ENCODE measurements at regions not wholly inside any gene's neighbourhood (a gene's known extent, or its start where the extent isn't known, plus 50 kb on each side); places are given as distances from the start of the nearest gene placed in this dataset.
A peak's percentile ranks its signal among the peaks of the same experiment; 100 is the strongest.

DNA sequence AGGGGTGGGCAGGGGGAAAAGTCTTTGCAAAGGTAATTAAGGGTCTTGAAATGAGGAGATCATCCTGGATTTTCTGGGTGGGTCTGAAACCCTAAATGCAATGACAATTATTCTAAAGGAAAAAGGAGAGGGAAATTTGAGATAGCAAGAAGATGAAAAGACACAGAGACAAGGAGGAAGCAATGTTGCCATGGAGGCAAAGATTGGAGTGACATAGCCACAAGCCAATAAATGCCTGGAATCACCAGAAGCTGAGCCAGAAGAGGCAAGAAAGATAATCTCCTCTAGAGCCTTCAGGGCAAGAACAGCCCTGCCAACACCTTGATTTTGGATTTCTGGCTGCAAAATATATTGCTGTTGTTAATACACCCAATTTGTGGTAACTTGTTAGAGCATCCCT, 1246.3 kb upstream of the PIK3C3 start:
- DNase-seq: no peak

DNA sequence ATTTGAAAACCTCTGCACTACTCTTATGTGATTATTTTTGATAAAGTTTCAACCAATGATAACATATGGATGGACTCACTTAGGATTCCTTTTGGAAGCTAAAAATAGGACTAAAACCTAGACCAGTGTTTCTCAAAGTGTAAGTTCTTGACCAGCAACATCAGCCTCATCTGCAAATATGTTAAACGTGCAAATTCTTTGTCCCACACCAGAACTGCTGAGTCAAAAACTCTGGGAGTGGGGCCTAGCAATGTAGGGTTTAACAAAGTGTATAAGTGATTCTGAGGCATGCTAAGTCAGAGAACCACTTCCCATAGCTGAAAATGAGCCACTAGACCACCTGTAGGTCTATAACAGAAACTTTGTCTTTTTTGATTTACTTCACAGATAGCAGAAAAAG, 1247.2 kb upstream of the PIK3C3 start:
- no peak for DNase-seq

DNA sequence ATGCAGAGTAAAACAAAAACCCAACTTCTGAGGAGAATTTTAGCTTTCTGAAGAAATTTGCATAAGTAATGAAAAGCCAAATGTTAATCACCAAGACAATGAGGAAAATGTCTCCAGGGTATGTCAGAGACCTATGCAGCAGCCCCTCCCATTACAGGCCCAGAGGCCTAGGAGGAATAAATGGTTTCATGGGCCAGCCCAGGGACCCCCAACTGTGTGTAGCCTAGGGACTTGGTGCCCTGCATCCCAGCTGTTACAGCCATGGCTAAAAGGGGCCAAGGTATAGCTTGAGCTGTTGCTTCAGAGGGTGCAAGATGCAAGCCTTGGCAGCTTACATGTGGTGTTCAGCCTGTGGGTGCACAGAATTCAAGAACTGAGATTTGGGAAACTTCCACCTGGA, 1256.9 kb upstream of the PIK3C3 start:
- no peak for DNase-seq

- no peak for DNase-seq
Observed at GRCh38 chr18:40695526-40695925, 1259.5 kb upstream of the PIK3C3 start.

DNA sequence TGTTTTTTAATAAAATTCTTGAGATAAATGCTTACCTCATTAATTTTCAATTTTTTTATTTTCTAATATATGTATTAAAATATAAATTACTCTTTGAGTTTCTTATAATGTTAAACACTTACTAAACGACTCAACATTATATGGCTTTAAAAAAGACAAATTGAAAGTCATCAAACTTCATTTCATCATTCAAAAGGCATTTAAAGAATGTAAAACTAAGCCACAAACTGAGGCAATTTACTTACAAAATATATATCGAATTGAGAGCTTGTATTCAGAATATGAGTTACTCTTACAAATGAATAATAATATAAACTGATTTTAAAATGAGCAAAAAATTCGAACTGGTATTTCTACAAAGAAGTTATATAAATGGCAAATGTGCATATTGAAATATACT, 1262.2 kb upstream of the PIK3C3 start:
- no peak for DNase-seq

DNA sequence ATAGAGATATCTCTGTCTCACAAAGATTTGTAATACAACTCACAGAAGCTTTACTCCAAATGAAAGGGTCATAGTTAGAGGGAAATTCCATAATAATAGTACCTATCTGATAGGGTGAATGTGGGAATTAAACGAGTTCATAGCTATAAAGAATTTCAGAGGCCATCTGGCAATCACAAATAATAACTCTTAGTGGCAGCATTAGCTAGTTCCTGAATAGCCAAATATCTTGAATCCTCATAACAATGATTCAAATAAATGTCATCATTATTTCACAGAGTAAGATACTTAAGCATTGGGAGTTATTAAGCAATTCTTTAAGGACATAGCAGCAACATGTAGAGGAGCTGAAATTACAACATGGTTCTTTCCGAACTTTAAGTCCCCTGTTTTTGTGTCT, 1265.0 kb upstream of the PIK3C3 start:
- no peak for DNase-seq

DNA sequence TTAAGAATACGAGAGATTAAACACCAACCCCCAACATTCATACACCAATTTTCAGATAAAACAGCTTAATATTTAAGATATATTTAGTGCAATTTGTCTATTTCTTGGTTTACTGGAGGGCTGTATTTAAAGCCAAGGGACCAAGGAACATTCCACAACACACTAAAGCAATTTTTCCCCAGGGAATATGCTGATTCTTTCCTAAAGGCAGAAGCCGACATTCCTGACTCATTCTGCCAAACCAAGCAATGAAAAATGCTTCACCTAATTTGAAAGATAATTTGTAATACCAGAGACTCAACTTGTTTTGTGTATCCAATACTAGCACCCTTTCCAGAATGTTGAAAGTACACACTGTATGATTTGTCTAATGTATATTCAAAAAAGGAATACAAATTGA, 1267.6 kb upstream of the PIK3C3 start:
- no peak for DNase-seq

- DNase-seq: no peak
Observed at GRCh38 chr18:40686836-40687235, 1268.2 kb upstream of the PIK3C3 start.

- DNase-seq: no peak
Observed at GRCh38 chr18:40685219-40685618, 1269.8 kb upstream of the PIK3C3 start.

DNA sequence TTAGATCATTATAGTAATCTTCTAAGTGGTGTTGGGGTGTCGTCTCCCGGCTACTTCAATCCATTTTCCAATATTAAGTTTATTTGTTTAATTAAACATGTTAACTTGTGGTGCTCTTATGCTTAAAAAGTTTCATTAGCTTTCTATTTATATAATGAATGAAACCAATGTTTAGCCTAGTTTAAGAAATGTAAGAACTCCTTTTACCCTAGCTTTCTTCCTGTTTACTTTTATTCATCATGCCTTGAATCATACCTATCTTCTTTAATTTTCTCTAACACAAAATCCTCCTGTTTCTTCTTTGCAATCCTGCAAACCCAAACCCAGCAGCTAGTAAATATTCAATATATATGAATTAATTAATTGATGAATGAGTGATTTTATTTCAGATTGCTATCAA, 1276.7 kb upstream of the PIK3C3 start:
- DNase-seq: no peak

GRCh38 chr18:40676668-40677067, 1278.4 kb upstream of the PIK3C3 start:
- DNase-seq: no peak

GRCh38 chr18:40673150-40673549, 1281.9 kb upstream of the PIK3C3 start:
- peak; percentile 18 for DNase-seq

GRCh38 chr18:40672590-40672989, 1282.4 kb upstream of the PIK3C3 start:
- no peak for DNase-seq

DNA sequence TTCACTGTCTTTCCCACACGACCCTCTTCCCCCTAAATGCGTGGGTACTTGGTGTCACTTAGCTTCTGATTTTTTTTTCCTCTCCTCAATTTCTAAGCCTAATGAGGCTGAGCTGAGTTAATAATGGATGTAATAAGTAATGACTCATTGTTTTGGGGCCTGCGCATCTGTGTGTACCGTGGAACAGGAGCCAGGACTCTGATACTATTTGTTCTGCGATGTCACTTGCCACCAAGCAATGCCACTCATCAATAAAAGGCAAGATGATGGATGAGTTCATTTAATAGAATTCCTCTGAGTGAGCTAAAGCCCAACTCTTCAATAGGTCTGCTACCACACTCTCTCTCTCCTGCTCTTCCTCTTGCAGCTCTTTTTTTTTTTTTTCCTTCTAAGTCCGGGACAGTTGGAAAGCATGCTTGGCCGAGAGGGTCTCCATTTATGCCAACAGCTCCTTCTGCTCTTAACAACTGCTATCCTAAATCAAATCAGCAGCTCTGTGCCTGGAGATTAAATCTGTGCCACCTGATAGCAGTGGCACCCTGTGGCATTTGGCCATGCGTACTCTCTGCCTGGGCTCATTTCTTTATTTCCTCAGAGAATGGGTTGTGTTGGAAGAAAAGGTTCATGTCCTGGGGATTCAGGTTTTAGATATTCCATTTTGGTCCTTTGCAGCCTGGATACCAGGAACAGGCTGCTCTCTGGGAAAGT, 1284.2 kb upstream of the PIK3C3 start:
- DNase-seq: peak; percentile 75

DNA sequence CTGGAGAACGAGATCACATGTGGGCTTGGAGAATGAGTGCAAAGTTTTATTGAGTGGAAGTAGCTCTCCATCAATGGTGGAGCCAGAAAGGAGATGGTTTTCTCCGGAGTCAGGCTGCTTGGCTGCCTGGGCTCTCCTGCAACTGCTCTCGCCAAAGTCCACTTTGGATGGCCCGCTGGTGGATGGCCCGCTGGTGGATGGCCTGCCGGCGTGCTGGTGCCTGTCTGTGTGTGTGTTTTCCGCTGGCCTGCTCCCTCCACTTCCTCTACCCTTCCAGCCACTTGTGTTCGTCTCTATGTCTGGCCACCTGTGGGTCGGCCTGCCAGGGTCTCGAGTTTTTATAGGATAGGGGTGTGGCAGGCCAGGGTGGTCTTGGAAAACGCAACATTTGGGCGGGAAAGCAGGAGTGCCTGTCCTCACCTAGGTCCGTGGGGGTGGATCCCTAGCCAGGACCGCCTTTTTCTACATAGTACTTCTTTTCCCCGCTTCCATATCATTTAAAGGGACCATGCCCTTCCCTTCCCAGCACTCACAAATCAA, 1292.1 kb upstream of the PIK3C3 start:
- DNase-seq: no peak

DNA sequence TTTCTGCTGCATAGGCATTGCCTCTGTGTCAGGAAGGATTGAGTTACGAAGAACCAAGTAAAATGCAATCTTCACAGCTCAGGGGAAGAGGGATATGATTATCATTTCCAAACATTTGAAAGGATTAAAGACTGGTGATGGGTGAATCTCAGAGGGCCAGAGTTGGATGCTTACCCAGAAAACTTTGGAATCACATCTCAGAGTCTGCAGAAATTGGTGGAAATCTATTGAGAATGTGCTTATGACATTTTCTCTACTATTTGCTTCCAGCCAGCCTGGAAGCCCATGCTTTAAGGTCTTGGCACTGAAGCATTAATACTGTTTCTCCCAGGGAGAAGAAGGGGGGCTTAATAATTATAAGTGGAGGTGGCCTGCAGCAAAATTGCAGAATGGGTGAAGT, 1301.4 kb upstream of the PIK3C3 start:
- DNase-seq: no peak

GRCh38 chr18:40652321-40652720, 1302.7 kb upstream of the PIK3C3 start:
- no peak for DNase-seq

DNA sequence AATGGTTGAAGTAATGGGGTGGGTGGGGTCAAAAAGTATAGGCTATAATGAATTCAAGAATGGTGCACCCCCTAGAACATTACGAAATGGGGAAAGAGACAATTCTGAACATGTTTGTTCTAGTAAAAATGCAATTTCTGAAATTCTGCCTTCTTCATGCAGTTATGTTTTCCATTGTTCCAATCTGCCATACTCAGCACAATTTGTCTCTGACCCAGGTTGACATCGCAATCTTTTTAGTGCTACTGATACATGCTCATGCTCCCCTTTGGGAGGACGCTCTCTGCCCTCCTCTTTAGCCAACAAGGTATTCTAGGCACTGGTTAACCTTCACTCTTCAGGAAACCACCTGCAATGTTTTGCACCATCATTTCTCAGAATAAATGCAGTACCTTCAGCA, 1303.9 kb upstream of the PIK3C3 start:
- DNase-seq: no peak

- DNase-seq: no peak
Observed at GRCh38 chr18:40642692-40643229, 1312.3 kb upstream of the PIK3C3 start.

DNA sequence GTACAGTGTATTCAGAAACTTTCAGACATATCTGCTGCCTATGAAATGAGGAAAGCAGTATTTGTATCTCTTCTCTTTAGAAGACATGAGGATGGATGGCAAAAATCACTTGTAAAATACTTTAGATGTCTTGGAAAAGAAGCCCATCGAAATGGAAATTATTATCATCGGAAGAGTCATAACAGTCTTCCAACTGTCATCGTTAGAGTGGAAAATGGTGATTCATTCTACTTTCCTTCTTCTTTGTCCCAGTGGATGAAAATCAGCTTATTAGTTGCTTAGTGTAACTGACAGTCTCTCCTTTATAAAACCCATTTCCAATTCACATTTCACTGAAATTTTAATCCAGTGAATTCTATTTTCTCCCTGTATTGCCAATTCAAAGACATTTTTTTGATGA, 1323.7 kb upstream of the PIK3C3 start:
- DNase-seq: no peak

DNA sequence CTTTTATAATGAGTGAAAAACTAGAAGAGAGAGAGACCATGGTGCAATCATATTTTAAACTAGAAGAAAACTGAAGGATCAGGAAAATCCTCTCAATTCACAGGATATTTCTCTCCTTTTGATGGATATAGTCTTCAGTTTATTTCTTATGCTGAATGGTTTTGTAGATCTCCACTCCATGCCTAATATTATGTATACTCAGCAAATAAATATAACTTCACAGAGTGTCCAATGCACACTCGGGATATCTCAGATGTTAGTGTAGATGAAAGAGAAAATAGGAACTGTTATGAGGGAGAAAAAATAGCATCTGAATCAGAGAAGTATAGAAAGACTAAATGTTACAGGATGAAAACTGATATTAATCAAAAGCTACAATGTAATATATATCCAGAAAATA, 1324.5 kb upstream of the PIK3C3 start:
- DNase-seq: no peak

GRCh38 chr18:40624959-40625358, 1330.1 kb upstream of the PIK3C3 start:
- DNase-seq: no peak

DNA sequence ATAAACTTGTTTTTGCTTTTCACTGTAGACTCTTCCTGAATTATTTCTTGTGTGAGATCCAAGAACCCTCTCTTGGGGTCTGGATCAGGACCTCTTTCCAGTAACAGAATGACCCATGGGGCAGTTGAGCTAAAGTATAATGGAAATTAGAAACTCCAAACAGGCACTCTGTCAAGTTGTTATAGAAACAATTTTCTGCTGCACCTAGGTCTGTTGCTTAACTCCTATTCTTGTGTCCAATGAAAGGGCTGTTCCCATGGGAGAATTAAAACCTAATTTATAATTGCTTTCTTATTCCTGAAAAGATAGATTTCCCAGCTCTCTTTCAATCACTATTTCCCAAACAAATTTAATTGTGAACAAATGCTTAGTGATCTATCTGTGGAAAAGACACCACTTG, 1341.3 kb upstream of the PIK3C3 start:
- no peak for DNase-seq

- DNase-seq: peak; percentile 56
Observed at GRCh38 chr18:40612356-40612755, 1342.7 kb upstream of the PIK3C3 start.

DNA sequence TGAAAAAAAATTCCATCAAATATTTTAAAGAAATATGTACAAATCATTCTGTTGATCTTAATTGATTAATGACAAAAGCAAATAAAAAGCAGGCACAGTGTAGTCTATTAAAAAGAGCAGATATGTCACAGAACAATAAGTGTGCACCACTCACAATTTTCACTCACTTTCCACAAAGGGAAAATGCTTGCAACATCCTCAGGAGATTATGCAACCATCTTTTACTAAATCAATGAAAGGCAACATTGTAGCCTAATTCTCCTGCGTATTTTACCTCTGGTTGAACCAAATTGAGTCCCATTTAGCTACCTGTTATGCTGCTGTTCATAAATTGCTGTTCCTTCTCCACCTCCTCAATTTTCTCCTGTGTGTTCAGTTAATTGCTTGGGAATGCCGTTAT, 1346.8 kb upstream of the PIK3C3 start:
- DNase-seq: no peak

Measured in NCI-H1694 (cell line).